ENCODE measurements at regions not wholly inside any gene's neighbourhood (a gene's known extent, or its start where the extent isn't known, plus 50 kb on each side); places are given as distances from the start of the nearest gene placed in this dataset.

DNA sequence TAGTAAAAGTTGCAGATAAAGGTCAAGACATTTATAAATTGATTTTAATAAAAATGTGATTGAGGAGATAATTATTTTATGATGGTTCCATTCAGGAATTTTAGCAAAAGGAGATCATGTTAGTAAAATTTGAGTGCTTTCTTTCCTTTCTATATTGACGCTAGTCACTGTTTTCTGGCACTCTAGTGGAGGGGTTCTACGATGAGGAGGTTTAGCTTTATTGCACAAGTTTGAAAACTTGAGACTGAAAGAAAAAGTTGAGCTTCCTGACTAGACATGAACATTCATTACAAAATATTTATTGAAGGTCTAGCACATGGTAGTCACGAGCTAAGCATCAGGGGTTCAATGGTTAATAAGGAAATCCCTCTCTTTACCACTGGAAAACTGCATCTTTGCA is 336.1 kb downstream of the SNAPC1 start:
- no peaks in the 10 kb centered on the region for H4K20me1 ChIP-seq (ENCODE audit: control insufficient read depth, extremely low read depth, insufficient read depth, low read length)

DNA sequence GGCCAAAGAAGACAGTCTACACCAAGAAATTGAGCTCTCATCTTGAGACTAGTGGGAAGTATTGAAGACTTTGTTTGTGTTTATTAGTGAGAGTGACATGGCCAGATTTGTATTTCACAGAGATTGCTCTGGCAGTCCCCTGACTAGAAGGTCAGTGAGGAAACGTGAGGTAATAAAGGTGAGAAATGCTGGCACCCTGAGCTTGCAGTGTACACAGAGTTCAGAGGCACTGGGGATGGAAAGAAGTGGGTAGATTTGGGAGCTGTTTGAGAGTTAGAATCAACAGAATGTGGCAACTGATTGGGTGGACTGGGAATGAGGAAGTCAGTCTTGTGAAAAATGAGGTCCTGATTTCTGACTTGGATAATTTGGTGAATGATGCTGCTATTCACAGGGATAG is 336.9 kb downstream of the SNAPC1 start:
- DNase-seq (ENCODE audit: low read depth, low spot score) = no peak
- Histone ChIP-seq H3K9me3 (ENCODE audit: control insufficient read depth, low read depth, low read length) (no peaks in the 10 kb centered on the region), H3K79me2 (ENCODE audit: control insufficient read depth, insufficient read depth, low read length) (no peaks in the 10 kb centered on the region), H3K27me3 (ENCODE audit: control insufficient read depth, extremely low read depth, insufficient read depth, low read length) (no peaks in the 10 kb centered on the region), H3K4me3 (ENCODE audit: control insufficient read depth in 2 of 3, extremely low read depth in 1 of 3, insufficient read depth in 2 of 3, low read depth in 1 of 3, low read length in 3 of 3) (no peak overlapping the region), H3K36me3 (ENCODE audit: control insufficient read depth in 2 of 2, extremely low read depth in 1 of 2, insufficient read depth in 2 of 2, low read length in 2 of 2) (no peaks in the 10 kb centered on the region), H3K4me2 (ENCODE audit: control insufficient read depth, extremely low read depth, insufficient read depth, low read depth, low read length) (no peak overlapping the region), H3K9ac (ENCODE audit: control insufficient read depth, extremely low read depth, insufficient read depth, low read length) (no peak overlapping the region), H2AFZ (ENCODE audit: control insufficient read depth, low read length) (no peak overlapping the region), H3K27ac (ENCODE audit: control insufficient read depth, insufficient read depth, low read length) (no peak overlapping the region), H3K9me1 (ENCODE audit: control insufficient read depth, extremely low read depth, insufficient read depth, low read length) (no peaks in the 10 kb centered on the region), H4K20me1 (ENCODE audit: control insufficient read depth, extremely low read depth, insufficient read depth, low read length) (no peaks in the 10 kb centered on the region), H3K4me1 (ENCODE audit: control insufficient read depth, extremely low read depth, insufficient read depth, low read length) (no peaks in the 10 kb centered on the region)
- no peak for TF ChIP-seq EZH2 (IDR thresholded peaks at IDR 0.05; ENCODE audit: low read length)
- dilution Hi-C loops (cut with MboI; ENCODE audit: extremely low pct_ligation_motif_present, low sequenced_read_pairs) = no loop called here
- no peak for FAIRE-seq

More for the DNA sequence above, 336.1 kb downstream of the SNAPC1 start:
- Histone ChIP-seq H3K79me2 (ENCODE audit: control insufficient read depth, insufficient read depth, low read length) (no peaks in the 10 kb centered on the region), H3K27ac (ENCODE audit: control insufficient read depth, insufficient read depth, low read length) (no peak overlapping the region), H3K9ac (ENCODE audit: control insufficient read depth, extremely low read depth, insufficient read depth, low read length) (no peak overlapping the region), H3K27me3 (ENCODE audit: control insufficient read depth, extremely low read depth, insufficient read depth, low read length) (no peaks in the 10 kb centered on the region), H3K4me3 (ENCODE audit: control insufficient read depth in 2 of 3, extremely low read depth in 1 of 3, insufficient read depth in 2 of 3, low read depth in 1 of 3, low read length in 3 of 3) (no peak overlapping the region), H3K9me1 (ENCODE audit: control insufficient read depth, extremely low read depth, insufficient read depth, low read length) (no peaks in the 10 kb centered on the region), H2AFZ (ENCODE audit: control insufficient read depth, low read length) (no peak overlapping the region), H3K36me3 (ENCODE audit: control insufficient read depth in 2 of 2, extremely low read depth in 1 of 2, insufficient read depth in 2 of 2, low read length in 2 of 2) (no peaks in the 10 kb centered on the region), H3K9me3 (ENCODE audit: control insufficient read depth, low read depth, low read length) (no peaks in the 10 kb centered on the region), H3K4me2 (ENCODE audit: control insufficient read depth, extremely low read depth, insufficient read depth, low read depth, low read length) (no peak overlapping the region), H3K4me1 (ENCODE audit: control insufficient read depth, extremely low read depth, insufficient read depth, low read length) (no peaks in the 10 kb centered on the region)
- TF ChIP-seq, protein P1, sequence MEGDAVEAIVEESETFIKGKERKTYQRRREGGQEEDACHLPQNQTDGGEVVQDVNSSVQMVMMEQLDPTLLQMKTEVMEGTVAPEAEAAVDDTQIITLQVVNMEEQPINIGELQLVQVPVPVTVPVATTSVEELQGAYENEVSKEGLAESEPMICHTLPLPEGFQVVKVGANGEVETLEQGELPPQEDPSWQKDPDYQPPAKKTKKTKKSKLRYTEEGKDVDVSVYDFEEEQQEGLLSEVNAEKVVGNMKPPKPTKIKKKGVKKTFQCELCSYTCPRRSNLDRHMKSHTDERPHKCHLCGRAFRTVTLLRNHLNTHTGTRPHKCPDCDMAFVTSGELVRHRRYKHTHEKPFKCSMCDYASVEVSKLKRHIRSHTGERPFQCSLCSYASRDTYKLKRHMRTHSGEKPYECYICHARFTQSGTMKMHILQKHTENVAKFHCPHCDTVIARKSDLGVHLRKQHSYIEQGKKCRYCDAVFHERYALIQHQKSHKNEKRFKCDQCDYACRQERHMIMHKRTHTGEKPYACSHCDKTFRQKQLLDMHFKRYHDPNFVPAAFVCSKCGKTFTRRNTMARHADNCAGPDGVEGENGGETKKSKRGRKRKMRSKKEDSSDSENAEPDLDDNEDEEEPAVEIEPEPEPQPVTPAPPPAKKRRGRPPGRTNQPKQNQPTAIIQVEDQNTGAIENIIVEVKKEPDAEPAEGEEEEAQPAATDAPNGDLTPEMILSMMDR (optimal IDR thresholded peaks at IDR 0.05 in 1 of 3, IDR thresholded peaks at IDR 0.05 in 1 of 3, conservative IDR thresholded peaks at IDR 0.05 in 1 of 3; ENCODE audit: extremely low read depth in 1 of 3, insufficient read depth in 2 of 3, low read length in 3 of 3) = no peak
- dilution Hi-C loops (cut with MboI; ENCODE audit: extremely low pct_ligation_motif_present, low sequenced_read_pairs) = no loop called here
- DNase-seq (ENCODE audit: low read depth, low spot score) = no peak
- FAIRE-seq = no peak

DNA sequence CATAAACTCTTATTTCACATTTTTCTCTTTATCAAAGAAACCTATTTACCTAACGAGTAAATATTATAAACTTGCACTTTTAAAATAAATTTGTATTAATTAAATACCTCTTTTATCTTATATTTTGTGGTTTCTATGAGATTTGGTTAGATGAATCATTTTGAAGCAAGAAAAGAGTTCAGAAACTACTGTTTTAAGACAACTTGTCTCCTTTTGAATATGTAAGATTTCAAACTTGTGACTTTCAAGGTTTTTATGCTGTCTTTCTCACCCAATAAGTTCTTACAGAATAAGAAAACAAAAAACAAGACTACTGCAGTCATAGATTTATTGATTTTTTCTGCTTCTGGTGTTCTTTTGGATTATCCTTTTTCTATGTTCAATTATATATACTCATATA is 339.0 kb downstream of the SNAPC1 start:
- no peaks in the 10 kb centered on the region for H3K79me2 ChIP-seq (ENCODE audit: control insufficient read depth, insufficient read depth, low read length)
- H3K27me3 ChIP-seq (ENCODE audit: control insufficient read depth, extremely low read depth, insufficient read depth, low read length) = no peaks in the 10 kb centered on the region
- no peak for FAIRE-seq
- H3K36me3 ChIP-seq (ENCODE audit: control insufficient read depth in 2 of 2, extremely low read depth in 1 of 2, insufficient read depth in 2 of 2, low read length in 2 of 2) = no peaks in the 10 kb centered on the region
- dilution Hi-C loops (cut with MboI; ENCODE audit: extremely low pct_ligation_motif_present, low sequenced_read_pairs) = no loop called here
- no peaks in the 10 kb centered on the region for H3K9me1 ChIP-seq (ENCODE audit: control insufficient read depth, extremely low read depth, insufficient read depth, low read length)
- H3K4me3 ChIP-seq (ENCODE audit: control insufficient read depth in 2 of 3, extremely low read depth in 1 of 3, insufficient read depth in 2 of 3, low read depth in 1 of 3, low read length in 3 of 3) = no peak overlapping the region
- no peak overlapping the region for H3K9ac ChIP-seq (ENCODE audit: control insufficient read depth, extremely low read depth, insufficient read depth, low read length)
- H3K9me3 ChIP-seq (ENCODE audit: control insufficient read depth, low read depth, low read length) = no peaks in the 10 kb centered on the region
- H2AFZ ChIP-seq (ENCODE audit: control insufficient read depth, low read length) = no peak overlapping the region
- H3K4me2 ChIP-seq (ENCODE audit: control insufficient read depth, extremely low read depth, insufficient read depth, low read depth, low read length) = no peak overlapping the region
- no peaks in the 10 kb centered on the region for H3K4me1 ChIP-seq (ENCODE audit: control insufficient read depth, extremely low read depth, insufficient read depth, low read length)
- H4K20me1 ChIP-seq (ENCODE audit: control insufficient read depth, extremely low read depth, insufficient read depth, low read length) = no peaks in the 10 kb centered on the region
- TF ChIP-seq, protein P1 (optimal IDR thresholded peaks at IDR 0.05 in 1 of 3, IDR thresholded peaks at IDR 0.05 in 1 of 3, conservative IDR thresholded peaks at IDR 0.05 in 1 of 3; ENCODE audit: extremely low read depth in 1 of 3, insufficient read depth in 2 of 3, low read length in 3 of 3) = no peak
- no peak for TF ChIP-seq EZH2 (IDR thresholded peaks at IDR 0.05; ENCODE audit: low read length)
- H3K27ac ChIP-seq (ENCODE audit: control insufficient read depth, insufficient read depth, low read length) = no peak overlapping the region
- no peak for DNase-seq (ENCODE audit: low read depth, low spot score)

Measured in keratinocyte (primary cell).